ENCODE measurements at regions not wholly inside any gene's neighbourhood (a gene's known extent, or its start where the extent isn't known, plus 50 kb on each side); places are given as distances from the start of the nearest gene placed in this dataset.

DNA sequence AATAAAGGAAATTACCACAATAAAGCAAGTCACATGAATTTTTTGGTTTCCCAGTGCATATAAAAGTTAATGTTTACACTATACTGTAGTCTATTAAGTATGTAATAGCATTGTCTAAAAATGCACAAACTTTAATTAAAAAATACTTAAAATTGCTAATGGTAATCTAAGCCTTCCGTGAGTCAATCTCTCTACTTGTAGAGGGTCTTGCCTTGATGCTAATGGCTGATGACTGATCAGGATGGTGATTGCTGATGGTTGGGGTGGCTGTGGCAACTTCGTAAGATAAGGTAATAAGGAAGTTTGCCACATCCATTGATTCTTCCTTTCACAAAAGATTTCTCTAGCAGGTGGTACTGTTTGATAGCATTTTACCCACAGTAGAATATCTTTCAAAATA lies 466.6 kb upstream of the PROX1 start:
- TF ChIP-seq, protein P1, sequence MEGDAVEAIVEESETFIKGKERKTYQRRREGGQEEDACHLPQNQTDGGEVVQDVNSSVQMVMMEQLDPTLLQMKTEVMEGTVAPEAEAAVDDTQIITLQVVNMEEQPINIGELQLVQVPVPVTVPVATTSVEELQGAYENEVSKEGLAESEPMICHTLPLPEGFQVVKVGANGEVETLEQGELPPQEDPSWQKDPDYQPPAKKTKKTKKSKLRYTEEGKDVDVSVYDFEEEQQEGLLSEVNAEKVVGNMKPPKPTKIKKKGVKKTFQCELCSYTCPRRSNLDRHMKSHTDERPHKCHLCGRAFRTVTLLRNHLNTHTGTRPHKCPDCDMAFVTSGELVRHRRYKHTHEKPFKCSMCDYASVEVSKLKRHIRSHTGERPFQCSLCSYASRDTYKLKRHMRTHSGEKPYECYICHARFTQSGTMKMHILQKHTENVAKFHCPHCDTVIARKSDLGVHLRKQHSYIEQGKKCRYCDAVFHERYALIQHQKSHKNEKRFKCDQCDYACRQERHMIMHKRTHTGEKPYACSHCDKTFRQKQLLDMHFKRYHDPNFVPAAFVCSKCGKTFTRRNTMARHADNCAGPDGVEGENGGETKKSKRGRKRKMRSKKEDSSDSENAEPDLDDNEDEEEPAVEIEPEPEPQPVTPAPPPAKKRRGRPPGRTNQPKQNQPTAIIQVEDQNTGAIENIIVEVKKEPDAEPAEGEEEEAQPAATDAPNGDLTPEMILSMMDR (IDR thresholded peaks at IDR 0.05): no peak
- TF ChIP-seq EZH2phosphoT487 (IDR thresholded peaks at IDR 0.05) (no peak), EZH2 (IDR thresholded peaks at IDR 0.05) (no peak)

Data from neural progenitor cell (in vitro differentiated cells).